GM13976 (cell line): ENCODE measurements at regions not wholly inside any gene's neighbourhood (a gene's known extent, or its start where the extent isn't known, plus 50 kb on each side); places are given as distances from the start of the nearest gene placed in this dataset.
"Not testable (repeated sequence)": the region's sequence is repeated elsewhere in the genome, so short reads cannot be mapped to it uniquely, and the experiment has no call there.

Experiments used
- DNase-seq: peaks from one replicate; pipeline ENCODE4 v3.0.0; 2012; ENCODE audit warnings: low spot score
- in situ Hi-C: fragments of 300-500 bp; cut with MboI; formaldehyde crosslinking; loops from one replicate; pipeline ENCODE4 v1.12.0; 2022; ENCODE audit warnings: low sequenced_read_pairs, mixed read lengths, inconsistent platforms; ENCODE audit not compliant: unreplicated experiment
- TF ChIP-seq, protein P1 (sequence below): IDR thresholded peaks from 2 replicates; pipeline ENCODE4 v1.5.1; 2012; ENCODE audit warnings: borderline replicate concordance, mild to moderate bottlenecking; ENCODE audit not compliant: insufficient read depth; ENCODE audit errors: extremely low read depth, missing control alignments, control extremely low read depth

DNA sequence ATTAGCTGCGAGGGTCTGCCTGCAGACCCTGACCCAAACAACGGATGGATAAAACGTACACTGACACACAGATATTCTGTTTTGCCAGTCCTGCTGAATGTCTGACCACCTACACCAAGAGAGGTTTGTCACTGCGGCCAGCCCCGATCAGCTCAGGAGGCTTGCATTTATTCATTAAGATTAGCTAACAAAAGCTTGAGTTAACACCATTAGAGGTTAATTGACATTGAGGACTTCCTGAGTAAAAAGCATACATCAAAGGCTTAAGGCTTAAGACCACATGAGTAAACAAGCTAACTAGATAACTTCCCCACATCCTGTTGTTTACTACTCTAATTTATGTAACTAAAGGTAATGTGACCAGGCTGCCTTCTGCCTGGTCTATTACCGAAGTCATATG, 198.1 kb upstream of the TRPC7 start:
- in situ Hi-C loops = no loop called here
- DNase-seq = no peak
- TF ChIP-seq, protein P1, sequence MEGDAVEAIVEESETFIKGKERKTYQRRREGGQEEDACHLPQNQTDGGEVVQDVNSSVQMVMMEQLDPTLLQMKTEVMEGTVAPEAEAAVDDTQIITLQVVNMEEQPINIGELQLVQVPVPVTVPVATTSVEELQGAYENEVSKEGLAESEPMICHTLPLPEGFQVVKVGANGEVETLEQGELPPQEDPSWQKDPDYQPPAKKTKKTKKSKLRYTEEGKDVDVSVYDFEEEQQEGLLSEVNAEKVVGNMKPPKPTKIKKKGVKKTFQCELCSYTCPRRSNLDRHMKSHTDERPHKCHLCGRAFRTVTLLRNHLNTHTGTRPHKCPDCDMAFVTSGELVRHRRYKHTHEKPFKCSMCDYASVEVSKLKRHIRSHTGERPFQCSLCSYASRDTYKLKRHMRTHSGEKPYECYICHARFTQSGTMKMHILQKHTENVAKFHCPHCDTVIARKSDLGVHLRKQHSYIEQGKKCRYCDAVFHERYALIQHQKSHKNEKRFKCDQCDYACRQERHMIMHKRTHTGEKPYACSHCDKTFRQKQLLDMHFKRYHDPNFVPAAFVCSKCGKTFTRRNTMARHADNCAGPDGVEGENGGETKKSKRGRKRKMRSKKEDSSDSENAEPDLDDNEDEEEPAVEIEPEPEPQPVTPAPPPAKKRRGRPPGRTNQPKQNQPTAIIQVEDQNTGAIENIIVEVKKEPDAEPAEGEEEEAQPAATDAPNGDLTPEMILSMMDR = no peak

DNA sequence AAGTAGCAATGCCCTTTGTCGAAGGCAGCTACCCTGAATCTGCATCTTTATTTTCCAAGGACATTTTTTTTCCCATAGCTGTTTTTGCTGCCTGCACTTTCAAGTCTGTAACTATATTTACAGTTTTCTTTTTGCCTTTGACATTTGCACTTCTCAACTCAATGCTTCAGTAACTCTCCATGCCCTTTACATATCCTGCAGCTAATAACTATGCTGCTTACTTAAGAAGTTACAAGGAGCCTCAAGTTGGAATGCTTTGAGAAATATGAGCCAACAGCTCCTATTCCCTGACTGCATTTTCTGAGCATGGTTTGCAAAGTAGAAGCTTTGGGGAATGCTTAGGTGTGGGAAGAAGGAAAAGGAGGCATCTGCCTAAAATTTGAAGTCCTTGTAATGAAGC, 194.8 kb upstream of the TRPC7 start:
- DNase-seq = no peak
- TF ChIP-seq, protein P1 = no peak
- in situ Hi-C loops = no loop called here

DNA sequence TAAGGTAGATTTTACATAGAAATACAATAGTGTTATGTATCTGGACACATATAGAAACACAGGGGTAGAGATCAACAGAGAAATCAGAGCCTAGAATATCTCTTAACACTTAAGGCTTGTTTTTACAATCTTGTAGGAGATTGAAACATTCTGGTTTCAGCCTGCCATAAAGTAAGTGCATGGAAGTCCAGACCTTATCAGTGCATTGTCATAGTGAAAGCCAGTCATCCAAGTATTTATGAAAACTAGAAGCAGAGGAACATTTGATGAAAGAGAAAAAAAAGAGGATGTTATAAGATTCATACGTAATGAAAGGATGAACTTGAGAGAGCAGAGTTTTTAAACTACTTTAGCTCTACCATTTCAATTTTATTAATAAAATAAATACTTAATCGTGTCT, 194.3 kb upstream of the TRPC7 start:
- TF ChIP-seq, protein P1 = no peak
- in situ Hi-C loops = no loop called here

DNA sequence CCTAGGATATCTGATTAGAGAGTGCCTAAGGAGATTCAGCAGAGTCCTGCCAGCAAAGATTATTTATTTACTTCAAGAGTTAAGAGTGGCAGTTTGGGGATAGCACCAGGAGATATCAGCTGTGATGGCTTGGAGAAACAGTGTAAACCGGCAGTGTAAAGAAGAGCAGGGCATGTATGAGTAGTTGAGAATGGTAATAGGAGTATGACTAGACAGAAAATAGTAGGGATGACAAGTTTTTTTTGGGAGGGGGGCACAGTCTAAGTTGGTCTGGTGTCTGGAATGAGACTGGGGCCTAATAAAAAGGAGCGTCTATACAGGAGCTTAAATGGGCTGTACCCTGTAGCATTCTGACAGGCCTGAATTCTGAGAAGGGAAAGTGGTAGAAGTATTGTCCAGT, 181.8 kb upstream of the TRPC7 start:
- DNase-seq, in situ Hi-C loops: not testable (repeated sequence)

More for the DNA sequence above, 194.3 kb upstream of the TRPC7 start:
- DNase-seq = no peak

DNA sequence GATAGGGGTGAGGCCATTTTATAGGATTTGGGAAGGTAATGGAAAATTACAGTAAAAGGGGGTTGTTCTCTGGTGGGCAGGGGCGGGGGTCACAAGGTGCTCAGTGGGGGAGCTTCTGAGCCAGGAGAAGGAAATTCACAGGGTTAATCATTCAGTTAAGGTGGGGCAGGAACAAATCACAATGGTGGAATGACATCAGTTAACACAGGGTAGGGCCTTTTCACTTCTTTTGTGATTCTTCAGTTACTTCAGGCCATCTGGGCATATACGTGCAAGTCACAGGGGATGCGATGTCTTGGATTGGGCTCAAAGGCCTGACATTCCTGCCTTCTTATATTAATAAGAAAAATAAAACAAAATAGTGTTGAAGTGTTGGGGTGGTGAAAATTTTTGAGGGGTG, 181.1 kb upstream of the TRPC7 start:
- DNase-seq, in situ Hi-C loops: not testable (repeated sequence)

DNA sequence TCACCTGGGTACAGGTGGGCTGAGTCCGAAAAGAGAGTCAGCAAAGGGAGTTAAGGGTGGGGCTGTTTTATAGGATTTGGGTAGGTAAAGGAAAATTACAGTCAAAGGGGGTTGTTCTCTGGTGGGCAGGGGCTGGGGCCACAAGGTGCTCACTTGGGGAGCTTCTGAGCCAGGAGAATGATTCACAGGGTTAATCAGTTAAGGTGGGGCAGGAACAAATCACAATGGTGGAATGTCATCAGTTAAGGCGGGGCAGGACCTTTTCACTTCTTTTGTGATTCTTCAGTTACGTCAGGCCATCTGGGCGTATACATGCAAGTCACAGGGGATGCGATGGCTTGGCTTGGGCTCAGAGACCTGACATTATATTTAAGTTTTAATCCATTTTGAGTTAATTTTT, 179.7 kb upstream of the TRPC7 start:
- in situ Hi-C loops, DNase-seq: not testable (repeated sequence)

DNA sequence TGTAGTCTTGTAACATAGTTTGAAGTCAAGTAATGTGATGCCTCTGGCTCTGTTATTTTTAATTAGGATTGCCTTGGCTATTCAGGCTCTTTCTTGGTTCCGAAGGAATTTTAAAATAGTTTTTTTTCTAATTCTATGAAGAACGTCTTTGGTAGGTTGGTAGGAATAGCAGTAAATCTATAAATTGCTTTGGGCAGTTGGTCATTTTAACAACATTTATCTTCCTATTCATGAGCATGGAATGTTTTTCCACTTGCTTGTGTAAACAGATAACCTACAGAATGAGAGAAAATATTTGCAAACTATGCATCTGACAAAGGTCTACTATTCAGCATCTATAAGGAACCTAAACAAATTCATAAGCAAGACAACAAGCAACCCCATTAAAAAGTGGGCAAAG, 173.2 kb upstream of the TRPC7 start:
- in situ Hi-C loops = no loop called here
- no peak for DNase-seq
- TF ChIP-seq, protein P1 = no peak

DNA sequence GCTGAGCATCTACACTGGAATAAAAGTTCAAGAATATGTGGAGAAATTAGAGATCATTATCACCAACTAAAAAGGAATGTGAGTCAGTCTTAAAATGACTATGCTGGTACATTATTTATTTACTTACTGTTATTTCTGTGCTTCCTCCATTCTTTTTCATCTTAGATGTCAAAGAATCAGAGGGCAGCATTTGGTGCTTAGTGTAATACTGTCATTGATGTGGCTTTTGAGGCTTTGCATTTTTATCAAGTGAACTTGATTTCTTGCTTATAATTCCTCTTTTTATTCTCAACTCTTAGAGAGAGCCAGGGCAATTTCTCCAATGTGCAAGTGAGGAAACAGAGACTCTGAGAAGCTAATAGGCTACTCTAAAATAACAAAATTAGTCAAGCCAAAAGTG, 163.7 kb upstream of the TRPC7 start:
- no peak for DNase-seq
- TF ChIP-seq, protein P1 = no peak
- in situ Hi-C loops = no loop called here

DNA sequence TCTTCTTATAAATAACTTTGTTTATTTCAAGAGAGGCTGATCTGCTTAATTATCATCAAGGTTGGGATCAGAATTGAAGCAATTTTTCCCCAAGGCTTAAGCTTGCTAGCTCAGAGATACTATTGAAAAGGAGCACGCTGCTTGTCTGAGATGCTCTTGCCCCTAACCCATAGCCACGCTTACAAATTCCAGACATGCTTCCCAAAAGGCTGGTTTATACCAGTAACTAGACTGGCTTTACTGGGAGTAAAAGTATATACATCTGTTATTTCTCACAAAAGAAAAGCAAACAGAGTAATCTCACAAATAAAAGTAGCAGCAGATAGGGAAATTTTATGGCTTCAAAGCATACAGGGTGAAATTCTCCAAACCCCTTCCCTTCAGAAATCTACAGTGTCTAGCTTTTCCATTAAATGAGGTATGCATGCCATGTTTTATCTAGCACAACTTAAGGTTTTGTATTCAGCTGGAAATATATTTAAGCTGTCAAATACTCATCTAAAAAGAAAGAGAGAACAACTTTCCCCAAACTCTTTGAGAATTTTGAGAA, 163.2 kb upstream of the TRPC7 start:
- DNase-seq = no peak
- TF ChIP-seq, protein P1 = no peak
- in situ Hi-C loops = no loop called here
